CD4-positive, alpha-beta T cell (primary cell): ENCODE measurements at regions not wholly inside any gene's neighbourhood (a gene's known extent, or its start where the extent isn't known, plus 50 kb on each side); places are given as distances from the start of the nearest gene placed in this dataset.

Experiments
- ATAC-seq: fragments of 200-7000 bp; cut with Tn5 transposase; one replicate; pipeline ENCODE4 v1.10.0; 2022; ENCODE audit warnings: mild to moderate bottlenecking; ENCODE audit not compliant: poor library complexity
- CTCF ChIA-PET: fragments of 350-600 bp; sonication (Branson Sonifier 250); formaldehyde crosslinking; loops from one replicate; lab custom pipeline; 2021; ENCODE audit warnings: antibody characterized with exemption, inconsistent platforms; lab: Charles Lee
- POLR2A ChIA-PET: fragments of 350-600 bp; sonication (Branson Sonifier 250); formaldehyde crosslinking; loops from one replicate; lab custom pipeline; 2021; ENCODE audit warnings: antibody characterized with exemption, inconsistent platforms; lab: Charles Lee
- DNase-seq, 14 experiments: peaks; one replicate each; pipeline ENCODE4 v3.0.0-alpha.2; 2013 to 2020; ENCODE audit warnings: mixed read lengths in 2 of 14
- H3K27ac ChIP-seq, 2 donors: one replicate each; pipeline versions ENCODE4 v1.5.1 to v1.7.0; 2013; ENCODE audit warnings: low read length in 2 of 2, low read depth in 1 of 2, mild to moderate bottlenecking in 1 of 2
- H3K27me3 ChIP-seq, 2 experiments: 1 replicate in 1 of 2; 2 replicates in 1 of 2; pipeline versions ENCODE4 v1.6.1 to v1.7.0; 2013; ENCODE audit warnings: low read length in 2 of 2, control low read depth in 1 of 2, mild to moderate bottlenecking in 1 of 2, moderate library complexity in 1 of 2; ENCODE audit not compliant: insufficient read depth in 2 of 2, control insufficient read depth in 1 of 2
- H3K36me3 ChIP-seq: one replicate; pipeline ENCODE4 v1.6.1; 2013; ENCODE audit warnings: low read length, control low read depth; ENCODE audit not compliant: insufficient read depth
- H3K4me1 ChIP-seq: one replicate; pipeline ENCODE4 v1.6.1; 2013; ENCODE audit warnings: low read length, control low read depth; ENCODE audit not compliant: insufficient read depth
- H3K4me3 ChIP-seq: one replicate; pipeline ENCODE4 v1.5.1; 2013; ENCODE audit warnings: mild to moderate bottlenecking, low read length, moderate library complexity
- H3K9me3 ChIP-seq, 2 experiments: 1 replicate in 1 of 2; 2 replicates in 1 of 2; pipeline versions ENCODE4 v1.6.1 to v1.7.0; 2013; ENCODE audit warnings: low read length in 2 of 2, mild to moderate bottlenecking in 2 of 2, control low read depth in 1 of 2, moderate library complexity in 1 of 2; ENCODE audit not compliant: control insufficient read depth in 1 of 2, insufficient read depth in 1 of 2
- H3K27ac Mint-ChIP-seq: one replicate; pipeline ENCODE4 v1.8.0; 2020; ENCODE audit warnings: mixed read lengths
- H3K27me3 Mint-ChIP-seq: one replicate; pipeline ENCODE4 v1.8.0; 2021; ENCODE audit warnings: mixed read lengths
- H3K36me3 Mint-ChIP-seq: one replicate; pipeline ENCODE4 v1.8.0; 2021; ENCODE audit warnings: low read depth, mixed read lengths
- H3K4me1 Mint-ChIP-seq: one replicate; pipeline ENCODE4 v1.8.0; 2021; ENCODE audit warnings: low read depth, mixed read lengths
- H3K4me3 Mint-ChIP-seq: one replicate; pipeline ENCODE4 v1.8.0; 2020; ENCODE audit warnings: mild to moderate bottlenecking, mixed read lengths
- H3K9me3 Mint-ChIP-seq: one replicate; pipeline ENCODE4 v1.8.0; 2020; ENCODE audit warnings: mixed read lengths
- CTCF ChIP-seq: fragments of 200-600 bp; IDR thresholded peaks from one replicate; pipeline ENCODE4 v1.8.0; 2022; ENCODE audit warnings: antibody characterized with exemption, mild to moderate bottlenecking
- intact Hi-C, 2 experiments: fragments of 100-400 bp; cut with DNase I in 1 of 2; cut with micrococcal nuclease in 1 of 2; formaldehyde crosslinking; loops; one replicate each; pipeline versions ENCODE4 v1.15.1 to v1.9.0; 2023 to 2025; cut with DNase I, micrococcal nuclease

- intact Hi-C loops, result no loop called here
- Histone ChIP-seq H3K36me3 (no peaks in the 10 kb centered on the region), H3K27me3 (peaks cover 0 to 4% of the 10 kb centered on the region in 2 experiments), H3K4me1 (no peaks in the 10 kb centered on the region), H3K4me3 (no peak overlapping the region), H3K9me3 (no peaks in the 10 kb centered on the region), H3K27ac (no peak overlapping the region)
- H3K4me3 Mint-ChIP-seq, result no peak overlapping the region
- no peaks in the 10 kb centered on the region for H3K9me3 Mint-ChIP-seq
- no peak overlapping the region for H3K27ac Mint-ChIP-seq
- CTCF ChIA-PET, result no interaction called here
- no peaks in the 10 kb centered on the region for H3K36me3 Mint-ChIP-seq
- DNase-seq, result no peak
- no peak for TF ChIP-seq CTCF
- POLR2A ChIA-PET, result no interaction called here
- H3K4me1 Mint-ChIP-seq, result no peaks in the 10 kb centered on the region
- H3K27me3 Mint-ChIP-seq, result peaks cover 30% of the 10 kb centered on the region
- no peak for ATAC-seq
Observed at GRCh38 chr11:116563028-116563711, 209.6 kb downstream of the BUD13 start.

- peaks cover 0 to 2% of the 10 kb centered on the region in 2 experiments for H3K27me3 ChIP-seq
- no peak overlapping the region for H3K27ac Mint-ChIP-seq
- H3K36me3 Mint-ChIP-seq, result no peaks in the 10 kb centered on the region
- no peaks in the 10 kb centered on the region for H3K4me1 Mint-ChIP-seq
- no peaks in the 10 kb centered on the region for H3K4me1 ChIP-seq
- ChIA-PET CTCF (no interaction called here), POLR2A (no interaction called here)
- no peak overlapping the region for H3K4me3 ChIP-seq
- intact Hi-C loops, result no loop called here
- H3K9me3 ChIP-seq, result peaks cover 0 to 9% of the 10 kb centered on the region in 2 experiments
- H3K4me3 Mint-ChIP-seq, result no peak overlapping the region
- H3K27ac ChIP-seq, result no peak overlapping the region
- no peak for ATAC-seq
- TF ChIP-seq CTCF, result no peak
- H3K9me3 Mint-ChIP-seq, result no peaks in the 10 kb centered on the region
- H3K27me3 Mint-ChIP-seq, result peaks cover 22% of the 10 kb centered on the region
- H3K36me3 ChIP-seq, result no peaks in the 10 kb centered on the region
- DNase-seq, result no peak
Observed at GRCh38 chr11:116560589-116560988, 212.2 kb downstream of the BUD13 start.

- POLR2A ChIA-PET, result no interaction called here
- Histone ChIP-seq H3K27ac (no peak overlapping the region), H3K9me3 (peaks cover 0 to 12% of the 10 kb centered on the region in 2 experiments), H3K4me1 (no peaks in the 10 kb centered on the region), H3K36me3 (no peaks in the 10 kb centered on the region), H3K27me3 (peaks cover 0 to under 1% of the 10 kb centered on the region in 2 experiments), H3K4me3 (no peak overlapping the region)
- TF ChIP-seq CTCF, result no peak
- intact Hi-C loops, result no loop called here
- DNase-seq, result no peak
- Mint-ChIP-seq H3K4me1 (no peaks in the 10 kb centered on the region), H3K9me3 (no peaks in the 10 kb centered on the region), H3K27ac (no peak overlapping the region), H3K4me3 (no peak overlapping the region), H3K36me3 (no peaks in the 10 kb centered on the region), H3K27me3 (peaks cover 20% of the 10 kb centered on the region)
- CTCF ChIA-PET, result no interaction called here
- ATAC-seq, result no peak
Observed at GRCh38 chr11:116558504-116559211, 214.1 kb downstream of the BUD13 start.
